ENCODE measurements at regions not wholly inside any gene's neighbourhood (a gene's known extent, or its start where the extent isn't known, plus 50 kb on each side); places are given as distances from the start of the nearest gene placed in this dataset.

GRCh38 chr10:3500408-3500856 is 284.6 kb downstream of the KLF6 start:
- Histone ChIP-seq H3K9ac (ENCODE audit: low read depth, low read length) (no peak overlapping the region), H3K36me3 (ENCODE audit: insufficient read depth, low read depth, low read length) (no peaks in the 10 kb centered on the region), H3K27ac (ENCODE audit: low read length) (no peak overlapping the region), H3K4me1 (ENCODE audit: insufficient read depth, low read length) (peaks cover 21% of the 10 kb centered on the region), H3K9me3 (ENCODE audit: insufficient read depth, low read depth, low read length) (no peaks in the 10 kb centered on the region), H3K27me3 (ENCODE audit: insufficient read depth, low read length) (no peaks in the 10 kb centered on the region), H3K4me3 (ENCODE audit: low read length) (no peak overlapping the region)

- Histone ChIP-seq H3K4me3 (ENCODE audit: low read length) (no peak overlapping the region), H3K27me3 (ENCODE audit: insufficient read depth, low read length) (no peaks in the 10 kb centered on the region), H3K4me1 (ENCODE audit: insufficient read depth, low read length) (peaks cover 21% of the 10 kb centered on the region), H3K9ac (ENCODE audit: low read depth, low read length) (no peak overlapping the region), H3K36me3 (ENCODE audit: insufficient read depth, low read depth, low read length) (no peaks in the 10 kb centered on the region), H3K9me3 (ENCODE audit: insufficient read depth, low read depth, low read length) (no peaks in the 10 kb centered on the region), H3K27ac (ENCODE audit: low read length) (no peak overlapping the region)
Observed at GRCh38 chr10:3499120-3499519, 285.9 kb downstream of the KLF6 start.

DNA sequence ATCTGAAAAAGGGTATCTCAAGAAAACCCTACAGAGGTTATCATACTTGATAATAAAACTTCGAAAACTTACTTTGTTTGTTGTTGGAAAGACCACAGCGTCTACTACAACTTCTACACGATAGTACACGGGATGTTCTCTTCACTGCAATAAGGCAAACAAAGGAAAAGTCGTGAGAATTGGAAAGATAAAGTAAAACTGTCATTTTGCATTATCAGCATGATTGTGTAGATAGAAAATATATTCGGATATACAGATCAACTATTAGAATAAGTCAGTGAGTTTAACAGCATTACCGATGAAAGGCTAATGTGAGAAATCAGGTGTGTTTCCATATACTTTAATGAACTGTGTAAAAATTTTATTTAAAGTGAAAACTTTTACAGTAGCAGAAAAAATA is 287.4 kb downstream of the KLF6 start:
- Histone ChIP-seq H3K9ac (ENCODE audit: low read depth, low read length) (no peak overlapping the region), H3K27me3 (ENCODE audit: insufficient read depth, low read length) (no peaks in the 10 kb centered on the region), H3K27ac (ENCODE audit: low read length) (no peak overlapping the region), H3K36me3 (ENCODE audit: insufficient read depth, low read depth, low read length) (no peaks in the 10 kb centered on the region), H3K4me1 (ENCODE audit: insufficient read depth, low read length) (peaks cover 19% of the 10 kb centered on the region), H3K4me3 (ENCODE audit: low read length) (no peak overlapping the region), H3K9me3 (ENCODE audit: insufficient read depth, low read depth, low read length) (no peaks in the 10 kb centered on the region)

DNA sequence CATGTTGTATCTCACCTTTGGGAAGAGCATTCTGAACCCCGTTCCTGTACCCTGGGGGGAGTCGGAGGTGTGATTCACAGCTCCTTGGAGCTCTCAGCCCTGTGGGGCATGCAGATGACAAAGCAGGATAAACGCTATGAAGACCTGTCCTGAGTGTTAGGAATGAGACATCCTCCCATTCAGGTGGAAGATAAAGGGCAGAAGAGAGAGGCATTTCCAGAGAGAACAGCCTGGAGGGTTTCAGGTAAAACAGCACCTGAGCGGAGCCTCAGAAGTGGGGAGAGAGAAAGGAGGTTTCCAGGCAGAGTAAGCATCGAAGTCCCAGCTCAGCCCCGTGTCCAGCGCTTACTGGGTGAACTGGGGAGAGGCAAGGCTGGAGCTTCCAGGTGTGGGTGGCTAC is 288.9 kb downstream of the KLF6 start:
- Histone ChIP-seq H3K4me3 (ENCODE audit: low read length) (no peak overlapping the region), H3K9ac (ENCODE audit: low read depth, low read length) (no peak overlapping the region), H3K27ac (ENCODE audit: low read length) (no peak overlapping the region), H3K4me1 (ENCODE audit: insufficient read depth, low read length) (peaks cover 16% of the 10 kb centered on the region), H3K9me3 (ENCODE audit: insufficient read depth, low read depth, low read length) (no peaks in the 10 kb centered on the region), H3K36me3 (ENCODE audit: insufficient read depth, low read depth, low read length) (no peaks in the 10 kb centered on the region), H3K27me3 (ENCODE audit: insufficient read depth, low read length) (no peaks in the 10 kb centered on the region)

- H3K27ac ChIP-seq (ENCODE audit: low read length): no peak overlapping the region
- H3K27me3 ChIP-seq (ENCODE audit: insufficient read depth, low read length): no peaks in the 10 kb centered on the region
- no peak overlapping the region for H3K9ac ChIP-seq (ENCODE audit: low read depth, low read length)
- H3K4me1 ChIP-seq (ENCODE audit: insufficient read depth, low read length): peaks cover 16% of the 10 kb centered on the region
- H3K4me3 ChIP-seq (ENCODE audit: low read length): no peak overlapping the region
- H3K9me3 ChIP-seq (ENCODE audit: insufficient read depth, low read depth, low read length): no peaks in the 10 kb centered on the region
- H3K36me3 ChIP-seq (ENCODE audit: insufficient read depth, low read depth, low read length): no peaks in the 10 kb centered on the region
Observed at GRCh38 chr10:3495281-3495680, 289.7 kb downstream of the KLF6 start.

- H3K27ac ChIP-seq (ENCODE audit: low read length): no peak overlapping the region
Observed at GRCh38 chr10:3494838-3495230, 290.2 kb downstream of the KLF6 start.

GRCh38 chr10:3494131-3494837 is 290.7 kb downstream of the KLF6 start:
- Histone ChIP-seq H3K4me1 (ENCODE audit: insufficient read depth, low read length) (peaks cover 16% of the 10 kb centered on the region), H3K4me3 (ENCODE audit: low read length) (no peak overlapping the region)

More at GRCh38 chr10:3494838-3495230, 290.2 kb downstream of the KLF6 start:
- Histone ChIP-seq H3K4me3 (ENCODE audit: low read length) (no peak overlapping the region), H3K9ac (ENCODE audit: low read depth, low read length) (no peak overlapping the region), H3K9me3 (ENCODE audit: insufficient read depth, low read depth, low read length) (no peaks in the 10 kb centered on the region), H3K36me3 (ENCODE audit: insufficient read depth, low read depth, low read length) (no peaks in the 10 kb centered on the region), H3K4me1 (ENCODE audit: insufficient read depth, low read length) (peaks cover 16% of the 10 kb centered on the region), H3K27me3 (ENCODE audit: insufficient read depth, low read length) (no peaks in the 10 kb centered on the region)

GRCh38 chr10:3493621-3494020 is 291.4 kb downstream of the KLF6 start:
- Histone ChIP-seq H3K4me1 (ENCODE audit: insufficient read depth, low read length) (peaks cover 16% of the 10 kb centered on the region), H3K9me3 (ENCODE audit: insufficient read depth, low read depth, low read length) (no peaks in the 10 kb centered on the region), H3K27me3 (ENCODE audit: insufficient read depth, low read length) (no peaks in the 10 kb centered on the region)

More at GRCh38 chr10:3494131-3494837, 290.7 kb downstream of the KLF6 start:
- Histone ChIP-seq H3K27me3 (ENCODE audit: insufficient read depth, low read length) (no peaks in the 10 kb centered on the region), H3K9ac (ENCODE audit: low read depth, low read length) (no peak overlapping the region), H3K9me3 (ENCODE audit: insufficient read depth, low read depth, low read length) (no peaks in the 10 kb centered on the region), H3K36me3 (ENCODE audit: insufficient read depth, low read depth, low read length) (no peaks in the 10 kb centered on the region), H3K27ac (ENCODE audit: low read length) (no peak overlapping the region)

GRCh38 chr10:3491571-3491970 is 293.4 kb downstream of the KLF6 start:
- Histone ChIP-seq H3K9ac (ENCODE audit: low read depth, low read length) (no peak overlapping the region), H3K27ac (ENCODE audit: low read length) (no peak overlapping the region), H3K4me3 (ENCODE audit: low read length) (no peak overlapping the region), H3K9me3 (ENCODE audit: insufficient read depth, low read depth, low read length) (no peaks in the 10 kb centered on the region), H3K36me3 (ENCODE audit: insufficient read depth, low read depth, low read length) (no peaks in the 10 kb centered on the region), H3K27me3 (ENCODE audit: insufficient read depth, low read length) (no peaks in the 10 kb centered on the region), H3K4me1 (ENCODE audit: insufficient read depth, low read length) (peaks cover 12% of the 10 kb centered on the region)

More at GRCh38 chr10:3493621-3494020, 291.4 kb downstream of the KLF6 start:
- H3K9ac ChIP-seq (ENCODE audit: low read depth, low read length): no peak overlapping the region
- no peaks in the 10 kb centered on the region for H3K36me3 ChIP-seq (ENCODE audit: insufficient read depth, low read depth, low read length)
- H3K27ac ChIP-seq (ENCODE audit: low read length): no peak overlapping the region
- H3K4me3 ChIP-seq (ENCODE audit: low read length): no peak overlapping the region

- H3K27me3 ChIP-seq (ENCODE audit: insufficient read depth, low read length): no peaks in the 10 kb centered on the region
- peaks cover 9% of the 10 kb centered on the region; the same call in 1 of the 2 replicates for H3K4me1 ChIP-seq (ENCODE audit: insufficient read depth, low read length)
- no peaks in the 10 kb centered on the region for H3K36me3 ChIP-seq (ENCODE audit: insufficient read depth, low read depth, low read length)
- no peak overlapping the region for H3K27ac ChIP-seq (ENCODE audit: low read length)
- no peak overlapping the region for H3K4me3 ChIP-seq (ENCODE audit: low read length)
- no peaks in the 10 kb centered on the region for H3K9me3 ChIP-seq (ENCODE audit: insufficient read depth, low read depth, low read length)
- H3K9ac ChIP-seq (ENCODE audit: low read depth, low read length): no peak overlapping the region
Observed at GRCh38 chr10:3487228-3487627, 297.8 kb downstream of the KLF6 start.

DNA sequence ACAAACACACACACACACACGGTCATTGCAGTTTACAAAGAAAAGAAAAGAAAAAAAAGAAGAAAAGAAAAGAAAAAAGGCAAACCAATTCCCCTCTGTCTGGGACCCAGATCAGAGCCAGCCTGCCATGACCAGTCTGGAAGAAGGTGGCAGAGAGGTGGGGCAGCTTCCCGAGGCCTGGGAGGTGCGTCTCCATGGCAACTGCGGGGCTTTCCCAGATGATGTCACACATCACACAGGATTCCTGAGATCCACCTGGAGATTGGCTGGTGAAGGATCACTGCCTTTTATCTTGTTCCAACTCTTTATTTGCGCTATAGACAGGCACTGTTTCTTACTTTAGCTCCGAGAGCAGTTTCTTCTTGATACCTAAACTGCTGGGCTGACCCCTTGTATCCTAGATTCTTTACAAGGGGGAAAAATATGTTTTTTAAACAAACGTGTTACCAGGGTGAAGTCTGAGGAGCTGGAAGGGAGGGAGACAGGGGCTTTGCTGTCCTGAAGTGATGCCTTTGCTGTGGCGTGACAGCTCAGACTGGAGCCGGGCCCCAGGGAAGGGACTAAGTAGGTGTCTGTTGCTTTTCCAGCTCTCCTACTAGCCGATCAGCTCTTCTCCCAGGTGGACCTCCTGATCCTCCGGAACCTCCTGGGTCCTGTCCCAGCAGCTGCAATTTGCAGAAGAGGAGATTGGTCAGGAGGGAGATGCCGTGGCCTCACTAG is 298.5 kb downstream of the KLF6 start:
- no peak overlapping the region for H3K4me3 ChIP-seq (ENCODE audit: low read length)
- H3K36me3 ChIP-seq (ENCODE audit: insufficient read depth, low read depth, low read length): no peaks in the 10 kb centered on the region
- no peak overlapping the region for H3K9ac ChIP-seq (ENCODE audit: low read depth, low read length)
- H3K27me3 ChIP-seq (ENCODE audit: insufficient read depth, low read length): no peaks in the 10 kb centered on the region
- H3K4me1 ChIP-seq (ENCODE audit: insufficient read depth, low read length): peaks cover 9% of the 10 kb centered on the region; the same call in 1 of the 2 replicates
- no peak overlapping the region for H3K27ac ChIP-seq (ENCODE audit: low read length)
- H3K9me3 ChIP-seq (ENCODE audit: insufficient read depth, low read depth, low read length): no peaks in the 10 kb centered on the region

All from iPS-20b (cell line).